ENCODE measurements at regions not wholly inside any gene's neighbourhood (a gene's known extent, or its start where the extent isn't known, plus 50 kb on each side); places are given as distances from the start of the nearest gene placed in this dataset.
A peak's percentile ranks its signal among the peaks of the same experiment; 100 is the strongest.

DNA sequence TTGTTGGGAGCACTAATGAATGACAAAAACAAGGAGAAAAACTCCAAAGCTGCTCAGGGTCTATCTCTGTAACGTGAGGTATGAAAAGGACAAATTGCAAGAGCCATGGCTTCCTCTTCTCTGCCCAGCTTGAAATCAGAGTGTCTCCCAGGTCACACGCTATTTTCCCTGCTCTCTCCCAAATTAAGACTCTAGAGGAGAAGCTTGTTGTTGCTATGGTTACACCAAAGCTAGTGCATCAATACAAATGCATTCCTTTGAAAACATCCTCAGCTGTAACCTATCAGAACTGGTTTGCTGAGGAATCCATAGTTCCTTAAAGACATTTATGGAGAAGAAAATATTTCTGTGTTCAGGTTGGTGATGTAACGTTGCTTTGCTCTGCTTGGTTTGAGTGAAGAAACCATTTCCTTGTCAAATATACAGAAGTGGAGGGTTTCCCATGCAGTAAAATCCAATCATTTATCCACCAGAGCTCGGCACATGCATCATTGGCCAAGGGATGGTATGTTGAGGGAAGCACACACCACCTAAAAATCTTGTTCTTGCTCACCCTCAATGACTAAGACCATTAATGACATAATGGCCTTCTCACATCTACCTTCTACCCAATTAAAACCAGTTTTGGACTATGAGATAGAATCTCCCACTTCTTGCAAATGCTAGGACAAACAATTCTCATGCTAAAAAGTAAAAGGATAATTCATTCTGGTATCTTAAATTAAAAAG is 2135.6 kb upstream of the CELF4 start:
- TF ChIP-seq, protein P1, sequence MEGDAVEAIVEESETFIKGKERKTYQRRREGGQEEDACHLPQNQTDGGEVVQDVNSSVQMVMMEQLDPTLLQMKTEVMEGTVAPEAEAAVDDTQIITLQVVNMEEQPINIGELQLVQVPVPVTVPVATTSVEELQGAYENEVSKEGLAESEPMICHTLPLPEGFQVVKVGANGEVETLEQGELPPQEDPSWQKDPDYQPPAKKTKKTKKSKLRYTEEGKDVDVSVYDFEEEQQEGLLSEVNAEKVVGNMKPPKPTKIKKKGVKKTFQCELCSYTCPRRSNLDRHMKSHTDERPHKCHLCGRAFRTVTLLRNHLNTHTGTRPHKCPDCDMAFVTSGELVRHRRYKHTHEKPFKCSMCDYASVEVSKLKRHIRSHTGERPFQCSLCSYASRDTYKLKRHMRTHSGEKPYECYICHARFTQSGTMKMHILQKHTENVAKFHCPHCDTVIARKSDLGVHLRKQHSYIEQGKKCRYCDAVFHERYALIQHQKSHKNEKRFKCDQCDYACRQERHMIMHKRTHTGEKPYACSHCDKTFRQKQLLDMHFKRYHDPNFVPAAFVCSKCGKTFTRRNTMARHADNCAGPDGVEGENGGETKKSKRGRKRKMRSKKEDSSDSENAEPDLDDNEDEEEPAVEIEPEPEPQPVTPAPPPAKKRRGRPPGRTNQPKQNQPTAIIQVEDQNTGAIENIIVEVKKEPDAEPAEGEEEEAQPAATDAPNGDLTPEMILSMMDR (IDR thresholded peaks at IDR 0.05; ENCODE audit: insufficient read depth, low read length, severe bottlenecking), result no peak
- FAIRE-seq (no peak), DNase-seq (ENCODE audit: low read depth) (peak; percentile 36)
- Histone ChIP-seq H3K4me3 (ENCODE audit: low read depth, low read length) (no peak overlapping the region), H3K36me3 (ENCODE audit: control insufficient read depth, insufficient read depth, low read length) (no peaks in the 10 kb centered on the region), H3K27me3 (ENCODE audit: control insufficient read depth, insufficient read depth, low read length) (no peaks in the 10 kb centered on the region)

DNA sequence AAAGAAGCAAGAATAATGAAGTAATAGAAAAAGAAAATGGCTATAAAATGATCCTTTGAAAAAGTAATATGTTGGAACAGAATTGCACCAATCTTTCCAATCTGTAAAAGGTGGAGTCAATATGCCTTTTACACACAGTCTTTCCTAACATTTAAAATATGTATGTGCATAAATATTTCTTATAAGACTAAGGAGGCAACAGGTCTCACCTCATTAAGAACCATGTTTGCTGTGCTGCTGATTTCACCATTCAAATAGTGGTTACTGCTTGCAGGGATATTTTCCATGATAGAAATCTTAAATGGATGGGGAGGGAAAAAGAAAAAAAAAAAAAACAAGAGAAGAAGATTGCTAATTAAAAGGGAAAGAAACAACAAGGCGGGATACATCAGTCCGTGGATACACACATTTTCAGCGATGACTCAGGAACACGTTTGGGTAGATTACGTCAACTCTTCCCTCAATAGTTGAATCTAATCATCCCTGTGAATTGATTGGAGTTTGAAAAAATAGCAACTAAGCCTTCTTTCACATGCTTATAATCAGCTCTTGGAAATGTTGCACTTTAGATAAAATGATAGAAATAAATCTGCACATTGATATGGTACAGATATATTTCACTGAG is 2133.9 kb upstream of the CELF4 start:
- H3K36me3 ChIP-seq (ENCODE audit: control insufficient read depth, insufficient read depth, low read length), result no peaks in the 10 kb centered on the region
- FAIRE-seq (no peak), DNase-seq (ENCODE audit: low read depth) (no peak)
- H3K27me3 ChIP-seq (ENCODE audit: control insufficient read depth, insufficient read depth, low read length), result no peaks in the 10 kb centered on the region
- H3K4me3 ChIP-seq (ENCODE audit: low read depth, low read length), result no peak overlapping the region
- TF ChIP-seq, protein P1 (IDR thresholded peaks at IDR 0.05; ENCODE audit: insufficient read depth, low read length, severe bottlenecking), result no peak

DNA sequence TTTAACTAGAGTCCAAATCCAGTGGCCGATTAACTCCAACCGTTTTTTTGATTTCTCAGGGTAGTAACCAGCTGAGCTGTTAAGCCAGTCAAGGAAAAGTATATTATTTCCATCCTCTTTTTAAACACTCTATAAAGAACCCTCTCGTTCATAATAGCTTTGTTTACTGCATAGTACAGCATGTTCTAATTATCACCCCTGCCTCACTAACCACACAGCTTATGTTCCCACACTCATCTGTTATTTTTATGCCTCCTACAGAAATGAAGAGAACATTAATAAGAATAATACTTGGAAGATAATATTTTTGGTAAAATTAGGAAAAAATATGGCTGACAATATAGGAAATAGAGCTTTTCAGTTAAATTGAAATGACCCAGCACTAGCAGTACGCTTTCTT is 2132.8 kb upstream of the CELF4 start:
- no peak for FAIRE-seq
- no peak for DNase-seq (ENCODE audit: low read depth)

DNA sequence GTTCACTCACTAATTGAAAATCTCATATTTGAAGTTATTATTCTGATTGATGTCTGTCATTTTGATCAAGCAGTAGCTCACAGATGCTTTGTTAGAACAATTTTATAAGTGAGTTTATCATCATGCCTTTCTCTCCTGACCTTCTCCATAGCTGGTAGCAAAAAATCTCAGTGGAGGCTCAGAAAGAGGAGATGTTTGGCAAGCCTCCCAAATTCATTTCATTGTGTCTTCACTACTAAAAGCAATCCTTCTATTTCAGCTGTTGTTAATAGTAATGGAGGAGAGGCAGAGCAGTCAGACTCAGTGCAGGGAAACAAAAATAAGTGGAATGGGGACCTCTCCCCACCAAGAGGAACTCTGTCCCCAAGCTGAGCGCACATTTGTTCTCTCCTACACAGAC is 2127.8 kb upstream of the CELF4 start:
- TF ChIP-seq, protein P1 (IDR thresholded peaks at IDR 0.05; ENCODE audit: insufficient read depth, low read length, severe bottlenecking), result no peak
- FAIRE-seq (no peak), DNase-seq (ENCODE audit: low read depth) (no peak)
- Histone ChIP-seq H3K36me3 (ENCODE audit: control insufficient read depth, insufficient read depth, low read length) (no peaks in the 10 kb centered on the region), H3K27me3 (ENCODE audit: control insufficient read depth, insufficient read depth, low read length) (no peaks in the 10 kb centered on the region), H3K4me3 (ENCODE audit: low read depth, low read length) (no peak overlapping the region)

More for the DNA sequence above, 2132.8 kb upstream of the CELF4 start:
- H3K36me3 ChIP-seq (ENCODE audit: control insufficient read depth, insufficient read depth, low read length), result no peaks in the 10 kb centered on the region
- TF ChIP-seq, protein P1 (IDR thresholded peaks at IDR 0.05; ENCODE audit: insufficient read depth, low read length, severe bottlenecking), result no peak
- no peak overlapping the region for H3K4me3 ChIP-seq (ENCODE audit: low read depth, low read length)
- no peaks in the 10 kb centered on the region for H3K27me3 ChIP-seq (ENCODE audit: control insufficient read depth, insufficient read depth, low read length)

DNA sequence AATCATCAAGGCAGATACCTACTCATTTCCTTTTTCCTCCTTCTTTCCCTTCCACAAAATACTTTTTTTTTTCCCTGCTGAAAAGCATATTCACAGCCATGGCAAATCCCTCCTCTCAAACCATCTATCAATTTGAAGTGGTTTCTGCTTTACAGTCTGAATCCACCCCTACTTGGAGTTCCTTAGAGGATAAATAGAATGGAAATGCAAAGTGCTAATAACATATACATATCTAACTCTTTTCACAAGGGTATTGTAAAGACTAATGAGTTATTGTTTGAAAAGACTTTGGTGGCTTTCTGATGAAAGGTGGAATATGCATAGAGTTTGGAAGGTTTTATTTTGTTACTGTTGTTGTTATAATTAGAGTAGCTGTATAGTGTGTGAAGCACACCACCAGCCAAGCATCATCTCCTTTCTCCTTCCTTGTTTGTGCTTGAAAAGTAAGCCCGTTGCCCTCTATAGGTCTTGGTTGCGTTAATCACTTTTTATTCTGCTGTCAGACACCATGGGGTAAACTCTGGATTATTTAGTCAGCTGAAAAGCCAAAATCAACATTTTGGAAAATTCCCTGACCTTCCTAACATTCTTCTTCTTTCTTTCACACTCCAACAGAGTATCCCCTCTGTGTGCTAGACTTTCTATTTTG is 2126.9 kb upstream of the CELF4 start:
- TF ChIP-seq, protein P1 (IDR thresholded peaks at IDR 0.05; ENCODE audit: insufficient read depth, low read length, severe bottlenecking), result no peak
- H3K4me3 ChIP-seq (ENCODE audit: low read depth, low read length), result no peak overlapping the region
- FAIRE-seq (no peak), DNase-seq (ENCODE audit: low read depth) (no peak)
- H3K27me3 ChIP-seq (ENCODE audit: control insufficient read depth, insufficient read depth, low read length), result no peaks in the 10 kb centered on the region
- no peaks in the 10 kb centered on the region for H3K36me3 ChIP-seq (ENCODE audit: control insufficient read depth, insufficient read depth, low read length)

Measured in bronchial epithelial cell (primary cell).